SU-DHL-6 (cell line): ENCODE measurements at regions not wholly inside any gene's neighbourhood (a gene's known extent, or its start where the extent isn't known, plus 50 kb on each side); places are given as distances from the start of the nearest gene placed in this dataset.

ENCODE experiments used
- H2AFZ ChIP-seq: fragments of 200-600 bp; sonication (generic); 2 replicates; pipeline ENCODE4 v1.6.1; 2014; ENCODE audit warnings: low read depth, mild to moderate bottlenecking, moderate library complexity, mixed read lengths, antibody characterized with exemption, low read length; ENCODE audit not compliant: severe bottlenecking
- H3F3A ChIP-seq: fragments of 200-600 bp; shearing (Covaris generic); 2 replicates; pipeline ENCODE4 v1.6.0; 2016; ENCODE audit warnings: antibody characterized with exemption, mild to moderate bottlenecking; ENCODE audit not compliant: insufficient read depth
- H3K27ac ChIP-seq: fragments of 200-600 bp; sonication (generic); 2 replicates; pipeline ENCODE4 v1.5.1; 2016; ENCODE audit warnings: low read depth, mild to moderate bottlenecking, low read length, moderate library complexity, mixed read lengths
- H3K27me3 ChIP-seq: fragments of 200-600 bp; sonication (generic), shearing (Covaris generic); 2 replicates; pipeline ENCODE4 v1.6.0; 2014; ENCODE audit warnings: mild to moderate bottlenecking, low read length
- H3K36me3 ChIP-seq: fragments of 200-600 bp; sonication (generic); 2 replicates; pipeline ENCODE4 v1.6.1; 2014; ENCODE audit warnings: mild to moderate bottlenecking, low read length, mixed read lengths
- H3K4me2 ChIP-seq: fragments of 300-600, 200-600 bp; shearing (Covaris generic), sonication (generic); 2 replicates; pipeline ENCODE4 v1.6.0; 2014; ENCODE audit warnings: low read length, low read depth, mild to moderate bottlenecking; ENCODE audit not compliant: poor library complexity, severe bottlenecking
- H3K4me3 ChIP-seq: fragments of 200-600 bp; sonication (generic); 2 replicates; pipeline ENCODE4 v1.5.1; 2014; ENCODE audit warnings: antibody characterized with exemption, low read length, mild to moderate bottlenecking, mixed read lengths; ENCODE audit not compliant: insufficient read depth, poor library complexity, severe bottlenecking
- H3K79me2 ChIP-seq: fragments of 200-600 bp; sonication (generic); 2 replicates; pipeline ENCODE4 v1.6.1; 2014; ENCODE audit warnings: mild to moderate bottlenecking, low read length, moderate library complexity; ENCODE audit not compliant: insufficient read depth
- H3K9ac ChIP-seq: fragments of 200-600 bp; sonication (generic); 2 replicates; pipeline ENCODE4 v1.7.0; 2014; ENCODE audit warnings: mild to moderate bottlenecking, low read length
- H3K9me2 ChIP-seq: fragments of 200-600 bp; sonication (generic); replicated peaks from 2 replicates; pipeline ENCODE4 v1.6.1; 2014; ENCODE audit warnings: low read length; ENCODE audit not compliant: insufficient read depth
- H3K9me3 ChIP-seq: fragments of 200-600 bp; sonication (generic); 2 replicates; pipeline ENCODE4 v1.6.1; 2014; ENCODE audit warnings: low read length, mixed read lengths; ENCODE audit not compliant: insufficient read depth
- H4K20me1 ChIP-seq: fragments of 200-600 bp; sonication (generic); 2 replicates; pipeline ENCODE4 v1.6.1; 2014; ENCODE audit warnings: low read depth, mild to moderate bottlenecking, antibody characterized with exemption, low read length, moderate library complexity, mixed read lengths
- EZH2phosphoT487 ChIP-seq: fragments of 200-600 bp; sonication (generic), shearing (Covaris generic); conservative IDR thresholded peaks from 2 replicates; pipeline ENCODE4 v1.6.1; 2018; ENCODE audit warnings: mild to moderate bottlenecking, antibody characterized with exemption, low read length, moderate library complexity, mixed read lengths
- TF ChIP-seq, protein P1 (sequence below): fragments of 200-600 bp; sonication (generic); IDR thresholded peaks from one replicate; pipeline ENCODE4 v1.5.1; 2017; ENCODE audit warnings: antibody characterized with exemption, mild to moderate bottlenecking, low read length, moderate library complexity; ENCODE audit not compliant: insufficient read depth, poor library complexity, severe bottlenecking

DNA sequence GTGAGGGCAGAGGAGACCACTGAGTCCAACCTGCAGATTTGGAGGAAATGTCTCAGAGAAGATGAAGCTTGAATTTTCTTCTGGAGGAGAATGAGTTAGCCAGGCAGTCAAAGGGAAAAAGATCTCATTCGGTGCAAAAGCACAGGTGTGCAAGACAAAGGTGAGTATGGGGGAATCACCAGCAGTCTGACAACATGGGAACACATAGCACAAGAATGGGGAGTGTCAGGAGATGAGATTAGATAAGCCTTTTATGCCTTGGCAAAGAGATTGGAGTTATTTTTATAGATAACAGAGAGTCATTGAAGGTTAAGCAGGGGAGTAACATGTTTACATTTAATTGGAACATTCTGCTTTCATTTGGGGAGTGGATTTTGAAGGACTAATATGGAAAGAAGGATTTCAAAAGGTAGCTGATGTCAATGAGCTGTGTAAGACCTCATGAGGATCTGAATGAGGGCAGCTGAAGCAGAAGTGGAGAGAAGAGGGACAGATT is 171.3 kb upstream of the NTF3 start:
- TF ChIP-seq, protein P1, sequence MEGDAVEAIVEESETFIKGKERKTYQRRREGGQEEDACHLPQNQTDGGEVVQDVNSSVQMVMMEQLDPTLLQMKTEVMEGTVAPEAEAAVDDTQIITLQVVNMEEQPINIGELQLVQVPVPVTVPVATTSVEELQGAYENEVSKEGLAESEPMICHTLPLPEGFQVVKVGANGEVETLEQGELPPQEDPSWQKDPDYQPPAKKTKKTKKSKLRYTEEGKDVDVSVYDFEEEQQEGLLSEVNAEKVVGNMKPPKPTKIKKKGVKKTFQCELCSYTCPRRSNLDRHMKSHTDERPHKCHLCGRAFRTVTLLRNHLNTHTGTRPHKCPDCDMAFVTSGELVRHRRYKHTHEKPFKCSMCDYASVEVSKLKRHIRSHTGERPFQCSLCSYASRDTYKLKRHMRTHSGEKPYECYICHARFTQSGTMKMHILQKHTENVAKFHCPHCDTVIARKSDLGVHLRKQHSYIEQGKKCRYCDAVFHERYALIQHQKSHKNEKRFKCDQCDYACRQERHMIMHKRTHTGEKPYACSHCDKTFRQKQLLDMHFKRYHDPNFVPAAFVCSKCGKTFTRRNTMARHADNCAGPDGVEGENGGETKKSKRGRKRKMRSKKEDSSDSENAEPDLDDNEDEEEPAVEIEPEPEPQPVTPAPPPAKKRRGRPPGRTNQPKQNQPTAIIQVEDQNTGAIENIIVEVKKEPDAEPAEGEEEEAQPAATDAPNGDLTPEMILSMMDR: no peak
- no peak for TF ChIP-seq EZH2phosphoT487
- H2AFZ ChIP-seq: no peak overlapping the region
- no peaks in the 10 kb centered on the region for H3K36me3 ChIP-seq
- H4K20me1 ChIP-seq: no peaks in the 10 kb centered on the region
- no peak overlapping the region for H3K4me2 ChIP-seq
- no peaks in the 10 kb centered on the region for H3K79me2 ChIP-seq
- no peaks in the 10 kb centered on the region for H3K27me3 ChIP-seq
- no peaks in the 10 kb centered on the region for H3K9me2 ChIP-seq
- H3K9ac ChIP-seq: no peak overlapping the region
- H3K27ac ChIP-seq: no peak overlapping the region
- H3K4me3 ChIP-seq: no peak overlapping the region
- no peaks in the 10 kb centered on the region for H3K9me3 ChIP-seq
- H3F3A ChIP-seq: no peaks in the 10 kb centered on the region

DNA sequence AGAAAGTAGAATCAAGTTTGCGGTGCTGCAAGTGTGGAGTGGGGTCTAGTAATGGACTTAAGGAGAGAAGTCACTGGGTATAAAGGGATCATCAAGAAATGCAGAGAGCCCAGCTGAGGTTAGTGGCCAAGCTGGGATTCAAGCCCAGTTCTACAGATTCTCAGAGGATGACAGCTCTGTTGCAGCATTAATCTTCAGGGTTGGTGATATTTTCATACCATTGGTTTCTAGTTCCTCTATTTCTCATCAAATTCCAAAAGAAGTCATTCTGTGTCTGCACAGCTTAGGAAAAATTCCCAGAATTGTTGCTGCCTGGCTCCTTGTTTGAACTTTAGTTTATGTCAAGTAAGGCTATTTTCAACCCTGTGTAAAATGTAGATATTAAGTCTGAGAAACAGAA is 169.5 kb upstream of the NTF3 start:
- Histone ChIP-seq H3K27me3 (no peaks in the 10 kb centered on the region), H3K79me2 (no peaks in the 10 kb centered on the region), H3F3A (no peaks in the 10 kb centered on the region), H3K9me3 (no peaks in the 10 kb centered on the region), H3K4me2 (no peak overlapping the region), H3K9ac (no peak overlapping the region), H3K27ac (no peak overlapping the region), H4K20me1 (no peaks in the 10 kb centered on the region), H2AFZ (no peak overlapping the region), H3K9me2 (no peaks in the 10 kb centered on the region), H3K36me3 (no peaks in the 10 kb centered on the region), H3K4me3 (no peak overlapping the region)
- no peak for TF ChIP-seq EZH2phosphoT487
- TF ChIP-seq, protein P1: no peak

DNA sequence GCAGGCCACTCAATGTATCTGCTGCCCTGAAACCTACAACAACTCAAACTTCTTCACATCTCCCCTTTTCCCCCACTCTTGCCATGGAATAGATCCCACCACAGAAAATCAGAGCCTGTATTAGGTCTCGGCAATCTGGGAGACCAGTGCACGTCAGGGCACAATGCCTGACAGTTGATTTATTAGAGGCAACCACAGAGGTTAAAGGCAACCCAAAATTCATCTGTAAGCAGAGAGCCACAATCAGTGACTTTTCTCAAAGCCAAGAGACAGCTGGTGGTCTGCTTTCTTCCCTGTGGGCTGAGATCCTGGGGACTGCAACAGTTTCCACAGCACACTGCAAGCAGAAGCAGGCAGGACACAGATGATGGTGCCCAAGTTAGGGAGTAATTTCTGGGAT is 169.0 kb upstream of the NTF3 start:
- Histone ChIP-seq H3K9ac (no peak overlapping the region), H2AFZ (no peak overlapping the region), H4K20me1 (no peaks in the 10 kb centered on the region), H3K27ac (no peak overlapping the region), H3K27me3 (no peaks in the 10 kb centered on the region), H3K4me3 (no peak overlapping the region), H3K36me3 (no peaks in the 10 kb centered on the region), H3K9me2 (no peaks in the 10 kb centered on the region), H3F3A (no peaks in the 10 kb centered on the region), H3K9me3 (no peaks in the 10 kb centered on the region), H3K4me2 (no peak overlapping the region), H3K79me2 (no peaks in the 10 kb centered on the region)
- no peak for TF ChIP-seq EZH2phosphoT487
- TF ChIP-seq, protein P1: no peak
